ENCODE measurements at regions not wholly inside any gene's neighbourhood (a gene's known extent, or its start where the extent isn't known, plus 50 kb on each side); places are given as distances from the start of the nearest gene placed in this dataset.

GRCh38 chr2:217329023-217329431 lies 469.2 kb upstream of the TNP1 start:
- no peak for DNase-seq

- DNase-seq: no peak
These were observed 468.7 kb upstream of the TNP1 start for GRCh38 chr2:217328622-217328978.

DNA sequence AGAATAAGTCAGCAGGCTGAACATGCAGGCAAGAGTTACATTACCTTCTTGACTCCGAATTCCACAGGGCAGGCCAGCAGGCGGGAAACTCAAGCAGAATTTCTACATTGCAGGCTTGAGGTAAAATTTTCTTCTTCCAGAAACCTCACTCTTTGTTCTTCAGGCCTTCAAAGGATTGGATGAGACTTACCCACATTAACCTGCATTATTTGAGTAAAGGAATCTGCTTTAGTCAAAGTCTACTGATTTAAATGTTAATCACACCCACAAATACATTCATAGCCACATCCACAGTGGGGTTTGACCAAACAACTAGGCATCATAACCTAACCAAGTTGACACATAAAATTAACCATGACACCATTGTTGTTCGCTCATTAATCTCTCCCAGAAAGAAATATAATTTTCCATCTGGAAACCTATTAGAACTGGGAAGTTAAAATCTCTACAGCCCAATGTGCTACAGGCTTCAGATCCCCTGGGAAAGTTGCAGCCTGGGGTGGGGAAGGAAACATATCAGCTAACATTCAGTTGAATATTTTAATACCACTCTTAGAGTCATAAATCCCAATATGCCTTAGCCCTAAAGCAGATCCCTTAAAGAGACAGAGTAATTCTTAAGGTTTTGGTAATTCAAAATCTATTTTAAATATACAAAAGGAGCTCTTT lies 468.2 kb upstream of the TNP1 start:
- no peak for DNase-seq

DNA sequence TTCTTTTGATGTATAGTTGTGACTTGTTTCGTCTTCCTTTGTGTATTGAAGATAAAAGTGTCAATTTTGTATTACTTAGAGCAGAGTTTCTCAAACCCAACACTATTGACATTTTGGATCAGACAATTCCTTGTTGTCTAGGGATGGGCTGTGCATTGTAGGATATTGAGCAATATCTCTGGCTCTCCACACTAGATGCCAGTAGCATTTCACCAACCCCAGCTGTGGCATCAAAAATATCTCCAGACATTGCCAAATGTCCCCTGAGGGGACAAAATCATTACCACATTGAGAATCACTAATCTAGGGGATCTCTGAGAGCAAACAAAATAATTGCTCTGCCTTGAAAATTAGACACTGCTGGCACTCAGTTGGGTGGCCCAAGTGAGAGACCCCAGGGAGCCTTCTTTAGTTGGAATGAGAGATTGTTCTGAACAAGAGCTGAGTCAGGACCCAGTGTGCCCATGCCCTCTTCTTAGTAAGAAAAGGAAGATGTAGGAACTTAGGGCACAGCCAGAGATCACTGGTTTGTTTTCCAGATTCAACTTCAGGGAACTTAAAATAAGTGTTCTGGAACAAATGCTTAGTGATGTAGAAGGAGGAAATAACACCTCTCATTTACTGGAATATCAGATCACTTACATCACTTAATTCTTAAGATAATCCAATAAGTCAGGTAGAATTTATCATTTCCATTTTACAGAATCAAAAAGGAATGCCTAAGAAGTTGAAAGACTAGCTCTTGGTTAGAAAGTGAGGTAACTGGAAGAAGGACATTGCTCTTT lies 466.6 kb upstream of the TNP1 start:
- DNase-seq: no peak

DNA sequence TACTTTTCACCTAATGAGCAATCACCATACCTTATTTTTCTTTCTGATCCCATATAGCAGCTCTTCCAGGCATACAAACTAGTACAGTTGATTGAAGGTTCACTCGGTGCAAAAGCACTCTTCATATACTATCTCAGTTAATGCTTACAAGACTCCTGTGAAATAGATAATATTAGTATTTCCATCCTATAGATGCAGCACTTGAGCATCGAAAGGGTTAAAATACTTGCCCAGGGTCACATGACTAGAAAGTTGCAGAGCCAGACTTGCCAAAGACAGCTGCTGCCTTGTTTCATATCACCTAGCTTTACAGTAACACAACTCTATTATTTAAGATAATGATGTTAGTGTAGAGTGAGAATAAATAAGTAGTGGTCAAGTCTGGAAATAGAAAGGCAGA lies 466.0 kb upstream of the TNP1 start:
- no peak for DNase-seq

- DNase-seq: no peak
These were observed 465.4 kb upstream of the TNP1 start for GRCh38 chr2:217325251-217325650.

- DNase-seq: no peak
These were observed 456.9 kb upstream of the TNP1 start for GRCh38 chr2:217316743-217317142.

DNA sequence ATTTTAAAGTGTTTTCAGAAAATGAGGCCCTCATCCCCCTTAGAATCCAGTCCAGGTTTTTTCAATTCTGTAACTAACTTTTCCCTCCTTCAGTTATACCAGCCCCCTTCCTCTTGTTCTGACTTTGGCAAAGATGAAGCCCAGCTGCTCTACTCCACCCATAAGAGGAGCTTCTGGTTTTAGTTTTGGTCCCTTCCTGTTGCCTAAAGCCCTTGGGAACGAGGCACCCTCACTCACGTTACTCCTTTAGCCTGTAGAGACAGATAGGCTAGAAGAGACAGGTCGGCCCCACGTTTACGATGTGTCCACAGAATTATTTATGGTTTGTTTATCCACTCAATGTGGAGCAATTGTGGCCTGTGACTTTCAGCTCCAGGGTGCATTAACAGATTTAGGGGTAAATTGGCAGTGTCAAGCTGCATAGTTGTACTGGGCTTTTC lies 454.2 kb upstream of the TNP1 start:
- no peak for DNase-seq

DNA sequence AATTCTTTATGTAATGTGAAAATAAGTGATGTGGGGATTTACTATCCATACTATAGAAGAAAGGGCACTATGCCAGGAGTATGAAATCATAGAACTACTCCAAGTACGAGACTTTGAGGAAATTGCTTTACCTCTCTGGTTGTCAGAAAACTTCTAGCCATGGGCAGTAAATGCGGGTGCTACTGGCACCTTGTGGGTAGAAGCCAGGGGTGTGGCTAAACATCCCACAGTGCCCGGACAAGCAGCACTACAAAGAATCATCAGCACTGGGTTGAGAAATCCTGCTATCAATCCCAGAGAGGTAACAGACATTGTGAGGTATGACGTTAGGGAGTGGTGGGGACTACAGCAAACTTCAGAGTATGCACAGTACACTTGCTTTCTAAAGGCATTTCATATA lies 453.5 kb upstream of the TNP1 start:
- no peak for DNase-seq

GRCh38 chr2:217309056-217309455 lies 449.2 kb upstream of the TNP1 start:
- no peak for DNase-seq

DNA sequence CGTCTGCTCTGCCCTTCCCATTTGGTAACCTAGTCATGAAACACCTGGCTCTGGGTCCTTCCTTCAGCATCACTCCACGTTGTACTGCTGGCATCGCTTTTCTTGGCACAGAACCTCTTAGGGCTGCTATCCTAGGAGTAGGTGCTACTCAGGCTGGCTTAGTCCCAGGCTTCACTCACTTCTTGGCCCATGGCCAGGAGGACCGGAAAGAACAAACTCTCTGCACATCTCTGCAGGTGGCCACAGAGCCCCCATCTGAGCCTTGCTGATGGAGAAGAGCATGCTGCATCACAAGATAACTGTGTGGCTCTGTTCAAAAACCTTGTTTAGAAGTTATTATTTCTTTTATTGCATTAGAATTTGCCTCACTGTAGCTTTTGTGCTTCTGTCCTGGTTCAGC lies 447.2 kb upstream of the TNP1 start:
- DNase-seq: no peak

GRCh38 chr2:217305882-217306281 lies 446.0 kb upstream of the TNP1 start:
- DNase-seq: no peak

GRCh38 chr2:217304582-217304981 lies 444.7 kb upstream of the TNP1 start:
- no peak for DNase-seq

DNA sequence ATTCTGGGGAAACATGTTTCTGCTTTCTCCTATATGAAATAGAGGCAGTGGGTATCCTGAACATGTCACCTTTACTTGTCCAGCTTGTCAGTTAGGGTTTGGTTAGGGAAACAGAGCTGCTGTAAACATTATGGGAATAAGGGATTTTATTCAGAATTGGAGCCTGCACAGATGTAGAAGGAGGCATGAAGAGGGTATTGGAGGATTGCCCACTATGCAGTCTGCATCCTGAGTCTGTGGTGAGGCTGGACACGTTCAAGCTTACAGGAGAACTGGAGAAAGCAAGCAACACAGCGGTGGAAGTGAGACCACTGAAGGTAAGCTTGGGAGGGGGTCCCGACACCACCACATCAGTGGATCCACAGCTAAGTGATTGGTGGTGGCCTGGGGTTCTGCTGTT lies 443.0 kb upstream of the TNP1 start:
- DNase-seq: no peak

GRCh38 chr2:217301142-217301925 lies 441.5 kb upstream of the TNP1 start:
- DNase-seq: no peak

DNA sequence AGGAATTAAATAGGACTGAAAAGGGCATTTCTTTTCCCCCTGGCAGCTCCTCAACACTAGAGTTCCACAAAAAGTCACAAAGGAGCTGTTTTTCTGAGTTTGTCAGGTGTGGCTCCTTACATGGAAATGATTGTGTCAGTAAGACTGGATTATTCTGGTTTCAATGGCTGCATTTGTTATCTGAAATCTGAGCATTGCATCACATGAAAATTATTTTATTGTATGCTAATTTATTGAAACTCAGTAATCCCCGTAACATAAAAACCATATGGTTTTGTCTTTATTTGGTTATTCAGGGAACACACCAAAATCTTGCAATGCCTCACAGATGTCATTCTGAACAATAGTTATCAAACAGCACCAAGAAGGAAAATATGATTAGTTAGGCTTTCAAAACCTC lies 439.7 kb upstream of the TNP1 start:
- DNase-seq: no peak

- DNase-seq: no peak
These were observed 437.2 kb upstream of the TNP1 start for GRCh38 chr2:217297096-217297495.

GRCh38 chr2:217294818-217295217 lies 435.0 kb upstream of the TNP1 start:
- no peak for DNase-seq

GRCh38 chr2:217294211-217294610 lies 434.3 kb upstream of the TNP1 start:
- no peak for DNase-seq

DNA sequence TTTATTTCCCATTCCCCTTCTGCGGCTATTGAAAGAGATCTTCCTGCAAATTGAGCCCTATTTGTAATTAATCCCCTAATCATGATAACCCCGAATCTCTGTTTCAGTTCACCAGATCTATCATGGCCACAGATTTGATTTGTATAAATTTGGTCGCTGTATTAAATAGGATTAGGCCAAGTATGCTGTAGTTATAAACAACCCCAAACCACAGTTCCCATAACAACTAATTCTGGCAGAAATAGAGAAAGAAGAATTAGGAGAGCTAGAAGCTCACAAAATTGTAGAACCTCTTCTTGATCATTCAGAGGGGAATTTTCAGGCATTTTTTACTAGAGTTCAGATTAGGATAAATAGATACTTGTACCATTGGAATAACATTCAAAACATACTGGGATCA lies 433.7 kb upstream of the TNP1 start:
- no peak for DNase-seq

DNA sequence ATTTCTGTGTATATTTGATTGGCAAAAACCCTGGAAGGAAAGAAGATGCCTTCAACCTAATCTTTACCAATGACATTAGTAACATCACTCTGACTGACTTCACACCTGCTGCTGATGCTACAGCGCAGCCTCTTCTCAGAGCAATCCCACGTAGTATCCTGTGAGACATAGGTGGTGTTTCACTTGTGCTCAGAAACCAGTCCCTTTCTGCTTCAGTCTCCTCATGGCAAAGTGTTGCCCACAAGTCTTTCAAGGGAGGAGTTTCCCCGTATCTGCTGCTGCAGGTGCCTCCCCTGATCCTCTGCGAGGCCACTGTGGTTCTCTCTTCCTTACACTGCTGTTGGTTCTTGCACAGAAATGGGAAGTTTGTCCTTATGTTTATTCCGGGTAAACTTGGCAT lies 433.2 kb upstream of the TNP1 start:
- DNase-seq: no peak

GRCh38 chr2:217291259-217291658 lies 431.4 kb upstream of the TNP1 start:
- no peak for DNase-seq

DNA sequence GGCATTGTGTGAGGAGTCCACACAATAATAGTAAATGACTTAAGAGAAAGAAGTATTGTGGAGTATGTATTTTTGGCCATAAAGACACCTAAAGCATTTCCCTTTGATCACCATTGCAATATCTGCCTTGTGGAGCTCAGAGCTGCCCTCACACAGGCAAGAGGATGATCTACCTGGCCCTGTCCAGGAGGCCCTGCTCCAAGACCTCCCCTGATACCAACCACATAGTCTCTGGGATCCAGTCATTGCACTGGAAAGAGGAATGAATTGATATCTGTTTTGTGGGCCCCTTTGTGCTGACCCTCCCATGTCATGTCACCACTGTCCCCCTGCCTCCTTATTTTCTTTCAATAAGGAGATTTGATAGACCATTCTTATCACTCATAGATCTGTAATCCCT lies 430.6 kb upstream of the TNP1 start:
- no peak for DNase-seq

GRCh38 chr2:217289907-217290280 lies 430.0 kb upstream of the TNP1 start:
- DNase-seq: no peak

Data from CD4-positive, alpha-beta T cell treated with Interleukin-10 for 1 hour (primary cell).